Skeletal muscle cell (primary cell): ENCODE measurements at regions not wholly inside any gene's neighbourhood (a gene's known extent, or its start where the extent isn't known, plus 50 kb on each side); places are given as distances from the start of the nearest gene placed in this dataset.

ENCODE experiments used
- DNase-seq: peaks from one replicate; pipeline ENCODE4 v3.0.0-alpha.2; 2010; ENCODE audit warnings: low read depth
- H3K4me3 ChIP-seq: 2 replicates; pipeline ENCODE4 v1.5.1; 2011; ENCODE audit warnings: low read depth, mild to moderate bottlenecking, control low read depth, low read length, moderate library complexity

DNA sequence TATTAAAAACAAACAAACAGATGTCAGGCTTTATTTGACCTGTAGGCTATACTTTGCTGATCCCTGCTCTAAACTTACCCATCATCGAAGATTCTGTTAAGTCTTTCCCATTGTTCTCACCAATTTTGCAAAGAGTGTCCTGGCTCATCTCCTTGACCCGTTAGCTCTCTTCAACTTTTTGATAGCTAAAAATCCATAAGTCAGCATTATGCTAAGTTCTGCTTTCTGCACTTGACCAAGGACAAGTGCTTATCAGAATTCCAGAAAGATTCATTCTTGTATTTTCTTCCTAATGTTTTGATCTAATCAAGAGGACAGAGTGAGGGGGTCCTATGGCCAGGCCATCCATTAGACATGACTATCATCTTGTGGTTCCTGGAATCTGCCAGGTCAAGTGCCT is 503.5 kb downstream of the FUT8 start:
- no peak overlapping the region for H3K4me3 ChIP-seq
- no peak for DNase-seq

DNA sequence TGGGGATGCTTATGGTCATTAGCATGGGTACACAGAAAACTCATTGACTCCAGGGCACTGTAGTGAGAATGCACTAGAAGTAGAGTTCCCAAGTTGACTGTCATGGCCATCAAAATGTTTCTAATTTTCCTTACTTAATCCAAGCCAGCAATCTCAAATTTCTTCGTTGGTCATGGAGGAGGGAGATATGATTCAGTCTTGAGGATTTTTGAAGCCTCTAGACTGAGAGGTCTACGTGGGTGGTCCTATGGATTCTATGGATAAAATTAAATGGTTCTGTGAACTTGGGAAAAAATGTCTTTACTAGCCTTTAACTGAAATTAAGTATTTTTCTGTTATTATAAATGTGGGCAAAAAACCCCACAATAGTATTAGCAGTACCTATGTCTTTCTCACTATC is 508.5 kb downstream of the FUT8 start:
- DNase-seq: no peak

DNA sequence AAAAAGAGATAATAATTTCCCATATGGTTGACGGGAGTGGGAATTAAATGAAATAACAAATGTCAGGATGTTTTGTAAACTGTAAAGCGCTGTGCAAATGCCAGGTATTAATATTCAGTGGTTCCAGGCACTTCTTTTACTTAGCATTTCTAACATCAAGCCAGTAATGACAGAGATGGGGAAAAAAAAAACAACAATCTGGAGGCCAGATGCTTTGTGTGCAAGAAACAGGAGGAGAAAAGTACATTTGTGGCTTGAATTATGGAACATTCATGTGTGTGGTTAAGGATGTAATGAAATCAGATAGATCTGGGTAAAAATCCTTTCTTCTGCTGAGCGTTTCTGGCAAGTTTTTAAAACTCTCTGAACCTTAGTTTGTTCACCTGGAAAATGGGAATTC is 509.6 kb downstream of the FUT8 start:
- no peak overlapping the region for H3K4me3 ChIP-seq
- no peak for DNase-seq

More for the DNA sequence above, 508.5 kb downstream of the FUT8 start:
- H3K4me3 ChIP-seq: no peak overlapping the region

DNA sequence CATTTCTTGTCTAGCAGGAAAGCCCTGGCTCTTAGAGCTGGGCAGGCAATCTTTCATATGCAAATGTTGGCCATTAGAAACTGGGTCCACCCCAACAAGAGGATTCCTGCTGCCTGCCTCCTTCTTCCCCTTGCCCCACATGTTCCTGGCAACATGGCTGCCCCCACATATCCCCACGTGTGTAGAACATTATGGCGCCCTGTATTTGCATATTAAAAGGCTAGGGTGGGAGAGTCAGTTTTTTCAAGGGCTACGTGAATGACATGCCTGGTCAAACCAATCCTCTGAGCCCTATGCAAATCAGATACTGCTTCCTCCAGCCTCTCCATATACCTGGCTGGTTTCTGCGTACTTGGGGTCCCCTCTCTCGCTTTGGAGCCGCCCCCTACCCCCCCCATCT is 514.0 kb downstream of the FUT8 start:
- H3K4me3 ChIP-seq: no peak overlapping the region
- no peak for DNase-seq

DNA sequence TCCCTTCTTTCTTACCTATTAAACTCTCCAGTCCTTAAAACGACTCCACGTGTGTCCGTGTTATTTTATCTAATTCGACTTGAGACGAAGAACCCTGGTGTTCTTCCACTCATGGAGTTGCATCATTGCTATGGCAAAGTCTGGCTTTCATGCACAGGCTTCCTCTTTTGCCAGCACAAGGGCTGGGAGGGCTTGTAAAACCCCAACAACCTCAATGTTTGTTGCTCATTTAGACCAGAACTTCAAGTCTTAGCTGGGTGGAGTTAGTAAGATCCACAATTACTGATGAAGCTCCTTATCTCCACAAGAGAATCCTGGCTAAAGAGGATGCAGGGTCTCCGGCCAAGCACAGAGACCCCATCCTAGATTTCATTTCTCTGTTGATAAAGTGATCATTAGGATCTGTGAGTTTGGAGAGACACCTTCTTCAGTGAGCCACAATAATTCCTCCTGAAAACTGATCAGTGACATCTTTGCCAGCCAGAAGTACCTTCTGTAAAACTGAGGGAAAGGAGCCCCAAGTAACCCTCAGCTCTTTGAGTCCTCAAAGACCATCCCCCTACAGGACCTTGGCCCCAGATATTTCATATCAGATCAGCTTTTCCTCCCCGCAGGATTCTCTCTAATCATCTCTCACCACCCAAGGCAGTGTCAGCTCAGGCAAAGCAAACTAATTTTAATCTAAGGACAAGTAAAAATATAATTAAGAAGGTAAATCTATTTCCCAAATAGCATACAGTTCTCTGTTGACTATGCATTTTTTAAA is 514.6 kb downstream of the FUT8 start:
- no peak overlapping the region for H3K4me3 ChIP-seq
- DNase-seq: no peak

DNA sequence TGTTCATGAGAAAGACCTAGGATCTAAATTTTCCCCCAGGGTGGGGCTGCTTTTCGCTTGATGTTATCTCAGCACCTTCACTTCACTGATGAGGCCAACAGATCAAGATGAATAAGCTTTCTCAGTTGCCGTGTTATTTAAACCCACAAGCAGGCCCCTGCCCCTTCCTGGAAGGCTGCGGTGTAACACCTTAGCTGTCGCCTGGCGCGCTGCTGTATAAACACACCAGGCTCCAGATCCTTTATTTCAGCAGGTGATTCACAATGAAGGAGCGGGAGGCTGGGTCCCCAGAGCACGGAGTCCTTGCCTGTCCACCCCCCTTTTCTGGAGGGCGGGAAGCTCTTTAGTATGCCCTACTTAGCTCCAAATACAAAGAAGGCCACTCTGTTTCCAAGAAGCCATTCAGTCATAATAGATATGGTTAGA is 515.4 kb downstream of the FUT8 start:
- no peak for DNase-seq
- no peak overlapping the region for H3K4me3 ChIP-seq

DNA sequence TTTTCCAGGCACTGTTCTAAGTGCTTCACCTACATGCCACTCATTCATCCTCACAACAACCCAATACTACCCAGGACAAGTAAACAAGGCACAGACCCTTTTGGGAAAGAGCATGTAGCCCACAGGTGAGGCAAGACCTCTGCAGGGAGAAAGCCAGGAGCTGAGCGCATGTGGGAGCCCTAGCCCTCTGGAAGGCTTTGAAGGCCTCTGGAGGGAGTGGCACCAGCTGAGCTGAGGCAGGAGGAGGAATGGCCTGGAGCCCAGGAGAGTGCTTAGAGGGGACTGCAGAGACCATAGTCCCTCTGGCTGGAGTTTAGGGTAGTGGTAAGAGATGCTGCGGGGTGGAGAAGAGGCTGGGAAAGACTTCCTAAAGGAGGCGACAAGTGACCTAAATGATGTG is 516.5 kb downstream of the FUT8 start:
- DNase-seq: no peak
- no peak overlapping the region for H3K4me3 ChIP-seq

DNA sequence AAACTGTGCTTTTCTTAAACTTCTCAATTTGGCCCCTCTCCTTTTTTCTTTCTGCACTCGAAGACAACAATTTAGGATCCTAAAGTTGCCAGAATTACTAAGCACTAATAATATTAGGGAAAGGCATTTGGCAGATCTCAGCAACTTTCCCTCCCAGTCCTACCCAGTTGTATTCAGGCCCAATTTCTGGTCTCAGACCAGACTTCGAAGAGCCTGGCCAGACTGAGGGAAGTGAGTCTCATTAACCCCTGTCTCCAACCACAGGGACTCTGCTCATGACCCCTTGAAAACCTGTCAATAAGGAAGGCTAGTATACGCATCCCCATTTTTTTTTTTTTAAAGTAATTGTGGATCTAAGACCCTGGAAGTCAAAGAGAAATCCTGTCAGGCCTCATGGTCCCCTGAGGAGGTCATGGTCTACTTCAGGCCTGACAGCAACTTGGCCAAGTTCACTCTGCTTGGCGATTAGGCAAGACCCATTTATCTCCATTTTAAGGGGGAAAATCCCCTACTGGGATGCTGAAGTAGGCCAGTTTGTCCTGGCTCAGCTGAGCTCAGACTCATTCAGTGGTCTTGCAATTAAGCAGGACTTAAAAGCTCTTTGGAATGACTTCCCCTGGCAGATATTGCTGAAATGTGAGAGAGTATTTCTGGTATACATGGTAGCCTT is 521.0 kb downstream of the FUT8 start:
- H3K4me3 ChIP-seq: no peak overlapping the region
- DNase-seq: no peak

DNA sequence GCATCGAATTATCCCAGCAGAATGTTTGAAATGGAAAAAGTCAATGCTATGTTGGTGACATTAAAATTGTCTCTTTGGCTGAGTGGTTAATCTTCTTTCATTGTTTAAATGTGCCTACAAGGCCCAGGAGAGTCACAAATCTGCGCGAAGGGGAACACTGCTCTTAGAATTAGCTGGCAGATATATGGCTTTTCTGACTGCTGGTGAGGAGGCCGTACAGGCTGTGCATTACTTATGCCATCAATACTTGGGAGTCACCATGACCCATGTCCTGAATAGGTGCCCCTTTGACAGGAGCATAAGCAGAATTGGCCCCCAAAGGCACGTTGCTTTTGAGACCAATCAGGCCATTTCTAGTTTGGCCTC is 521.5 kb downstream of the FUT8 start:
- no peak for DNase-seq
- H3K4me3 ChIP-seq: no peak overlapping the region

DNA sequence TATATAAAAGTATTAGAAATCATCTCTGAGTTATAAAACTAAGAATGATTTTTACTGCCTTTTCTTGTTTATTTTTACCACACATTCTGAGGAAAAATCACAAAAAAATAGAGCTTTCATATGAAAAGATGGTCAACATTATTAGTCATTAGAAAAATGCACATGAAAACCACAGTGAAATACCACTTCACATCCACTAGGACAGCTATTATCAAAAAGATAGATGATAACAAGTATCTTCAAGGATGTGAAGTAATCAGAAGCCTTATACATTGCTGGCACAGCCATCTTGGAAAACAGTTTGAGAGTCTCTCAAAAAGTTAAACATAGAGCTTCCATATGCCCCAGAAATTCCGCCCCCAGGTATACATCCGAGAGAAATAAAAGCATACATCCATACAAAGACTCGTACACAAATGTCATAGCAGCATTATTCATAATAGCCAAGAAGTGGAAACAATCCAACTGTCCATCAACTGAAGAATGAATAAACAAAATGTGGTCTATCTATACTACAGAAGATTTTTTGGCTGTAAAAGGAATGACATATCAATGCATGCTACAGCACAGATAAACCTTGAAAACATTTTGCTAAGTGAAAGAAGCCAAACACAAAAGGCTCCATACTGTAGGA is 523.9 kb downstream of the FUT8 start:
- H3K4me3 ChIP-seq: no peak overlapping the region
- no peak for DNase-seq

DNA sequence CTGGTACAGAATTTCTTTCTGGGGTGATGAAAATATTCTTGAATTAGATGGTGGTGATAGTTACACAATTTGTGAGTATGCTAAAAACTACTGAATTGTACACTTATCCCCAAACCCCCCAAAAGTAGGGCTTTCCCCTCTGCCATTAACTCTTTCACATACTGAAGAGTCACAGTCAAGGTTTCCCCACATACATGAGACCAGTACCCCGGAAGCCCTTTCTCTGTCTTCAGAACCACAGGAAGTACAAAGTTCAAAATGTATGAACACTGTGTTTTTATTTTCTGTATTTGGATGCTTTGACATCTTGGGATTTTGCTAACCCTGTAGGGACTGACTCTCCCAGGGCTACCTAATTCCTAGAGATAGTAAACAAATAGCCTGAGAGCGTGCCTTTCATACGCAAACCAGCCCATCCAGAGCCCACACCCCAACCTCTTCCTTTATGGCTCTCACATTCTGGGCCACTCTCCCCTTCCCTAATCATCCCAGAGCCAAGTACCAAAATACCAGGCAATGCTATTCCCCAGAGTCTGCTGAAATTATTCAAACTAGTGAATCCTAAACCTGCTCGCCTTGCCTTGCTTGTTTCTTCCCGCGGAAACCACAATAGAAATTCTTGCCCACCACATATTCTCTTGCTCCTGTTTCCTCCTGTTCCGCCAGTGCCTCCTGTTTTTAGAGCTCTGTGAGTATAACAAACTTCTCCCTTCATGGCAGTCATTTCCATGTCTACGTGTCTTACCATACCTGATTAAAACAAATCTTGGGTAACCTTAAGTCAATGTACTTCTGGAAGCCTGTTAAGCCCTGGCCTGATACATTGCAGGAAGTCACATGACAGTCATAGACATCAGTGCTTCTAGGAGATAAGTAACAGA is 524.8 kb downstream of the FUT8 start:
- DNase-seq: no peak
- no peak overlapping the region for H3K4me3 ChIP-seq

DNA sequence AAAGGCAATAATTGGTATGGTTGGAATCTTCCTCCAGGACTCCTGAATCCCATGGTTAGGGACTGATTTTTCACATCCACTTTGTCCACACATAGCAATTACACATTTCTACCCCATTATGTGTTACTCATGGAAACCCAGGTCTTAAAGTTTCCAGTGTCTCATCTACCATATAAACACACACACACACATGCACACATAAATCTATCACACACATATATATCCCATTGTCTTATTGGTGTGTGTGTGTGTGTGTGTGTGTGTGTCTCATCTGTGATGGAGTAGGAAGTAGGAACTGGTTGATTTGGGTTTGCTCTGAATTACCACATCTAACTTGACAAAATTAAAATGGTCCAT is 525.4 kb downstream of the FUT8 start:
- no peak for DNase-seq
- no peak overlapping the region for H3K4me3 ChIP-seq

DNA sequence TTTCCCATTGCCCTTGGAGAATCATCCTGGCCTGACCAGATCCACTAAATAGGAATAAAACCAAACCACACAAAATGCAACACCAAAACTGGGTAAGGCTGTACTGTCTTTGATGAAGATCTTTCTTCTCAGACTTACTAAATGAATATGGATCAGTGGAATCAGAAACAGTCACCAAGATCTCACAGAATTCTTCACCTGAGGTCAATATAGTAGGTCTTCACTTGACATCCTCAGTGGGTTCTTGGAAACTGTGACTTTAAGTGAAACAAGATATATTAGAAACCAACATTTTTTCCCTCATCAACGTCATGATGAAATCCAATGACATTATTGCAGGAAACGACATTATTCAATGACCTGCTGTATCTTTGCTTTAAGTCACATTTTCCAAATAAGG is 526.2 kb downstream of the FUT8 start:
- no peak for DNase-seq
- no peak overlapping the region for H3K4me3 ChIP-seq

DNA sequence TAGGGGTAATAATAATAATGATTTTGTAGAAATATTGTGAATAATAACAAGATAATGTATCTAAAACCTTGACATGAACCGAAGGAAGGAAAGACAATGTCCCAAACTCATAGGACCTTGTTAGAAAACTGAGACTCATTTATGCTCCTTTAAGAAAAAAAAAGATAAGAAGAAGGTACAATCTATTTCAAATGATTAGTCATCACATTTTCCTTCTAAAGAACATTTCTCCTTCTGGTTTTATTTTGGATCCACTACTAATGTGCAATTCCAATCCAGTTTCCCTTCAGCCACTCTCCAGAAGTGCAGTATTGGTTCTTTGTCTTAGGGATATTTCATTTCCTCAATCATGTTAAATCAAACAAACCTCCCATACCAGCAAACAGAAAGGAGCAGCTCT is 526.7 kb downstream of the FUT8 start:
- no peak for DNase-seq

DNA sequence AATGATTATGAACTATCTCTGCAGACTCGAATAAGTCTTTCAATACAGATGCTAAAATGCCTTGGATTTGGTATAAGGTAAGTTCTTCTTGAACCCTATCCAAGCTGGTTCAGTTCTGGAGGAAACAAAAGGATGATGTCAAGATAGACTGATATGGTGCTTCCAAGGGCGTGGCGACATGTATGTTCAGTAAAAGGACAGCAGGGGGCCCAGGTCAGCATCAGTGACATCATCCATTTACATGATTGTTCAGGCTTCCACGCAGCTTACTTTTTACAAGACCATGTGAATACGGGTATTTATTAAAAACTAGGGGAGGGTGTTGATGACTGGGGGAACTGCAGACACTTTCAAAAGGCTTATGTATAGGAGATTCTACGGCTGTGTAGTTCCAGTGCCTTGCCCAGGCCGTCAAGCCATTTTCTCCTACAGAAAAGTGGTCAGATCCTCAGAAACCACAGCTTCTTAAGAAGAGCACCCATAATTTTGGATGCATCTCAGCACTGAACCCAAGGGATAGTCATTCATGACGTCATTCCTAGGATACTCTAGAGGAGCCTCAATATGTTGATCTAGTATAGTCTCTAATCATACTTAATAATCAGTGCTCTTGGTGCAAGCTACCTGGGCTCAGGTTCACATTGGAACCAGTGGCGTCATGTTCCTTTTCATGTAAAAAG is 527.7 kb downstream of the FUT8 start:
- no peak for DNase-seq
- no peak overlapping the region for H3K4me3 ChIP-seq

More for the DNA sequence above, 526.7 kb downstream of the FUT8 start:
- no peak overlapping the region for H3K4me3 ChIP-seq

DNA sequence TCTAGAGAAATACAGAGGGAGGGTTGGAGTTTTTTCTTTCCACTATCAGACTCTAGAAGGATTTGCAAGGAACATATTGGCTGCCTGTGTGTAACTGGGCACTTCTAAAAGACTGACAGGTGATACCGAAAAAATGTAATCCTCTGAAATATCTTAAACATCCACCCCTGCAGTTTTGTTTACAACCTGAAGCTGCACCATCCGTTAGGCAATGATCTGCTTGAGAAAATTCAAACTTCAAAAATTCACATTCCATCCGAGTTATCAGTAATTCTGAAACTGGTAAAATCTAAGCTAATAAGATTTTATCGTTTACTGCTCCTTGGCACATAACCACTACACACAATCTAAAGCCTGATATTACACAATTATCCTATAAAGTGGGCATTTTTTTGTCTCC is 528.6 kb downstream of the FUT8 start:
- no peak for DNase-seq
- H3K4me3 ChIP-seq: no peak overlapping the region

DNA sequence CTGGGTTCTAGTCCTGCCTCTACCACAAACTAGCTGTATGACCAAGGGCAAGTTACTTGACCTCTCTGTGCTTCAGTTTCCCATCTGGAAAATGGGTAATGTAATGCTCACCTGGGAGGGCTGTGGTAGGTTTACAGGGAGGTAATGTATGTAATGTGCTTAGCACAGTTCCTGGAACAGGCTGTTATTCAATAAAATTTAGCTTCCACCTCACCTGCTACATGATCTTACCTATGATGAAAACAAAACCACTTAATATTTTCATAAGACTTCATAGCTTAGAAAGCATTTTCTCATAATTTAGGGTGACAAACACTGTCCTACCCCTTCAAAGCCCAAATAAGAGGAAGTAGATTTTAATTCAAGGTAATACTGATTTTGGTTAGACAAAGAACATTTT is 530.6 kb downstream of the FUT8 start:
- H3K4me3 ChIP-seq: no peak overlapping the region

DNA sequence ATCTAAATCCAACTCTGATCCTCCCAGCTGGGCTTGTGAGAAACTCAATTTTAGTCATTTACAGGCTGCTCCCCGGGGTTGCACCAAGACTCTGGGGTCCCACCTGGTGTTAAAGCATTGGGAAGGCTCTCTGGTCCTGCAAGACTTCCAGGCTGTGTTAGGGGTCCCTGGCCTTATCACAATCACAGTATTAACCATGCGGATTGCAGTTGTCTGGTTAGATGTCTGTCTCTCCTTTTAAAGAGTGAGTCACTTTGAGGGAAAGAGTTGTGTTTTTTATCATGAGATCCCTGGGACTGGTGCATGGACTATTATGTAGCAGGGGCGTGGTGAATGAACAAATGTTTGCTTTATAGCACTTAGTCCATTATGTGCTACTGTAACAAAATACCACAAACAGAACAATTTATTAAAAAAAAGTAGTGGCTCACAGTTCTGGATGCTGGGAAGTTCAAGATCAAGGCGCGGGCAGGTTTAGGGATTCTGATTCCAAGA is 531.4 kb downstream of the FUT8 start:
- no peak overlapping the region for H3K4me3 ChIP-seq
- no peak for DNase-seq

More for the DNA sequence above, 530.6 kb downstream of the FUT8 start:
- DNase-seq: no peak

DNA sequence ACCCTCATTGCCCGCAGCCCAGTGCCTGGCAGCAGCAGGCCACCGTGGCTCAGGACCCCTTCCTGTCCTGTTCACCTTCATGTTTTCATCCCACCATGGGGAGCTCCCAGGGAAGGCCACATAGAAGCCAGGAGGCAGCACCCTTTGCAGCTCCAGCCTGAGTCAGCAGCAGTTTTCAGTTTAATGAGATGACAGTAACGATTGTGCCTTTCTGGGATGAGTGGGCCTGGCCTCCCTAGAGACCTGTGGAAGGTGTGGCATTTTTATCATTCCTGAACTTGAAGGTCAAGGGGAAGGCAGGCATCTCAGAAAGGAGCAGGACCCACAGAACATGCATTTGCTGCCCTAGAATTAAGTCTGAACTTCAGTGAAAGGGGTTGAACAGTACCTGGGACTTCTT is 532.8 kb downstream of the FUT8 start:
- H3K4me3 ChIP-seq: no peak overlapping the region
- no peak for DNase-seq
